ENCODE measurements at regions not wholly inside any gene's neighbourhood (a gene's known extent, or its start where the extent isn't known, plus 50 kb on each side); places are given as distances from the start of the nearest gene placed in this dataset.

- no peak for TF ChIP-seq GATA2 (IDR thresholded peaks at IDR 0.05; ENCODE audit: low read depth, low read length)
- no peak for TF ChIP-seq GATA3 (IDR thresholded peaks at IDR 0.05; ENCODE audit: low read depth, low read length)
These were observed 386.6 kb upstream of the ARID1B start for GRCh38 chr6:156390621-156391020.
